GM19452 (cell line): ENCODE measurements at regions not wholly inside any gene's neighbourhood (a gene's known extent, or its start where the extent isn't known, plus 50 kb on each side); places are given as distances from the start of the nearest gene placed in this dataset.

ENCODE experiments used
- ATAC-seq: cut with Tn5 transposase; IDR thresholded peaks from one replicate; pipeline ENCODE4 v1.9.1; 2021; ENCODE audit not compliant: unreplicated experiment

DNA sequence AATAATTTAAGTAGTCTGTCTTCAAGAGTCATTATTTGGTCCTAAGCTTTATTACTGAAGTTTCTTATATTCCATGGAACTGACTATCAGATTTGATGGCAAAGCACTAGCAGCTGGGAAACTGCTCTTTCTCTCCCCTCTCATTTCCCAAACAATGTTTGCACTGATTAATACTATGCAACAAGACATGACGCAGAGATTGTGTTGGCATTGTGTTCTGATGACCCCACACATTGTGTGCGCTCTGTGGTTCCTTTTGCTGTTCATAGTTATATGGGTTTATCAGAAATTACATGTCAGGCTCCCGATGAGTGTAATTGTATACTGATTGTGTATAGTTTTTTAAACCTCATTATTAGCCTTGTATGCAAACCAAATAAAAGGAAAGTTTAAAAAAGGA lies 331.6 kb upstream of the FANCL start:
- no peak for ATAC-seq

DNA sequence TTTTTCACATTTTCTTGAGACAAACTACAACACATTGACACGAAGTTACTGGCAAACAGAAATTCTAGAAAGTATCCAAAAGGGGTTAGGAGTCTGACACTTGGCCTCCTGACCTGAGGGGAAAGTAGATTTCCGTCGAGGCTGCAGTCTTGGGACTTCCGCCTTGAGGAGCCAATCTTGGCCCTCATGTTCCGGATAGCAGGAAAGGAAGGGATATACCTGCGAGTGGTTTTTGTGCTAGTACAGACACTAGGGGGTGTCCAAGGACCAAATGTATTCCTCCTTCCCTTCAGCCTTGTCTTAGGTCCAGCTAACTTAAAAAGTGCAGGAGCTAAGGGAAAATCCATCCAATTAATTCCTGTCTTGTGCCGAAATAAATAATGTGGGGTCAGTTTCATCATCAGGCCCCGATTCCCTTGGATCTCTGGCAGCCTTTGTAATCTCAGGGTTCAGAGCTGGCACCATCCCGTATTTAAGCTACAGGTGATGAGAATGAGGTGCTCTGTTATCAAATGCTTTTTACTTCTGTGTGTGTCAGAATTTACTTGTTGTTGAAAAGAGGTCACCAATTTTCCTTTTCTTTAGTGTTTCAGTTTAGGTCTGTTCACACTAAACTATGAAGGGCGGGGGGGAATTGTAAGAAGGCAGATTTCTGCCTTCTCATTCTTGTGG lies 330.2 kb upstream of the FANCL start:
- peak; percentile 60 for ATAC-seq

DNA sequence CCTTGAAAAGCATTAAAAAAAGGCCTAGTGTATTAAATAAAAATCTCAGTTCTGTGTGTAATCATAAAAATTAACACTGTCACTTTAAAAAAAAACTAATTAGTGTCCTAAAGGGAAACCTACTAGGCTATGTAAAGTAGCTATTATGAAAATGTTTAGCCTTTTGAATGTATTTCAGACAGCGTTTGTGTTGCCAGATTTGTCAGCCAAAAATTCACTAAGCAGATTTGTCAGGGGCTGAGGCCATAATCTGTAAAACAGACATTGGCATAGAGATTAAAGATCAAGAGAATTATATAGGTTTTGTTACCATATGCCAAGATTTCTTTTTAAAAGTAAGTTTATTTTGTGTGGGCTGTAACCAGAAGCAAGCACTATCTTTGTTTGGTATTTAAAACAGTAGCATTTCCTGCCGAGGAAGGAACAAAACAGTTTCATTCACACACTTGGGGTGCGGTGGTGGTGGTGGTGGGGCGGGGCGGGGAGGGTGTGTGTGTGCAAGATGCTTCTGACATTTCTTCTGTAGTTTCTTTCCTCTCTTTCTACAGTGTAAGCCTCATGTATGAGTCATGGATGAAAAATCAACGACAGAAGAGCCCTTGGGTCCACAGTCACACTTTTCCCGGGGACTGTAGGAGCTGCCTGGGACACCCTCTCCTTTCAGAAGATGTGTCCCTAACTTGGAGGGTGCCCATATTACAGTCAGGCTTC lies 328.5 kb upstream of the FANCL start:
- no peak for ATAC-seq

DNA sequence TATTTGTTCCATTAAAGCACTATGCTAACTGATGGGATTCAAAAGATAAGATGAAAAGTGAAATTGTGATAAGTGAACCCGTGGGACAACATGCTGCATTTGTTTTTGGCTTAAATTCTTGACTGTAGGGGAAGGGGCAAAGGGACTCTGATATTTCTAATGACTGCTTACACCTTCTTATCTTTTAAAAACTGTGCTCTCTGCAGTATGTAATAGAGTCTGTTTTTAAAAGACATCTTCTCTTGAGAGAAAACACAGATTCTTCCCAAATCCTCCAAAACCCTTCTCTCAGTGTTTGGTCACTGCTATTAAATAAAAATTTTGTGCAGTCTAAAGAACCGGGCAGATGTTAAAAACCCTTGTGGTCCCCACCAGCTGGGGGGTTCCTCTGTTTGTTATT lies 327.8 kb upstream of the FANCL start:
- ATAC-seq = no peak

DNA sequence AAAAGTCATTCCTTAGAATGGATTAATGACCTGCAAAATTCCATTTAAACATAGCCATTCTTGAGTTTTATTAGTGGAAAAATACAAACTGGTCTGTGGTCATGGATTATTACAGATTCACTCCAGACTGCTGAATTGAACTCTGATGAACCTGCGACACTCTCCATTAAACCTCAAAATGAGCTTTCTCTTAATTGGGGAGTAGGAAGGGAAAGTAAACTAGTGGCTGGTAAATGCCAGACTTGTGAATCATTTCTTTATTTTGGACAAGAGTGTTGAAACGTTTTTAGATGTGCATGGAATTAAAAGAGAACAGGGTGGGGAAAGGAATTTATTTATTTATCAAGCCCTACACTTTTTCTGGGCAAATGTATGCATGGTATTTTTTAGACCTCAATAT lies 321.2 kb upstream of the FANCL start:
- no peak for ATAC-seq

DNA sequence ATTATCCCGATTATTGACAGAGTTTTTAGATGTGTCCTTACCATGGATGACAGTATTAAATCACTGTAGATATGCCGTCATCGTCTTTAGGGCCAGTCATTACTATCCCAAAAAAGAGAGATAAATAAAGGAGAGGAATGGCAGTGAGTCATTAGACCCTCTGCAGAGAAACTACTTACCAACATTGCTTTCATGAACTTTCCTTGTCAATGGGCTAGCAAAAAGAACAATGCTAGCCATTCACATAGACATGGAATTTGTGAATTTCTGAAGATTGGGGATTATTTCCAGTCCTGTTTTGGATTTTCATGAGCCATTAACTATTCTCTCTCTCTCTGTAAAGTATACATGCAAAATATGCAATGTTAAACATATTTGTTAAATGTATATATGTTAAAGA lies 319.4 kb upstream of the FANCL start:
- ATAC-seq = no peak

DNA sequence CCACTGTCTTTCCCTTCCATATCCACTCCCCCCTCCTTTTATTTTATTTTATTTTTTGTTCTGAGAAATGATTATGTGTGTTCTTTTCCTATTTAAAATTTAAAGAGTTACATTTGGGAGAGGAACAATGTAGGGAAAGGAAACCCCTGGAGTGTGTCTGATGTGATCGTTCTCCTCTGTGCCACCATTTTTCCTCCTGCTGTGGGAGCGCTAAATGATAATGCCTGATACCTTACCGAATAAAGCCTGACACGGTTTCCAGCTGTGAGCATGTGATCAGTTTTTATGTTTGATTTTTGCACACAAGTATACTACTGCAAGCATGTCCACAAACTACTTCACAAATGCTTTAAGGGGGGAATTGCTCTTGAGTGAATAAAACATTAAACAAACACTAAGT lies 317.8 kb upstream of the FANCL start:
- no peak for ATAC-seq

DNA sequence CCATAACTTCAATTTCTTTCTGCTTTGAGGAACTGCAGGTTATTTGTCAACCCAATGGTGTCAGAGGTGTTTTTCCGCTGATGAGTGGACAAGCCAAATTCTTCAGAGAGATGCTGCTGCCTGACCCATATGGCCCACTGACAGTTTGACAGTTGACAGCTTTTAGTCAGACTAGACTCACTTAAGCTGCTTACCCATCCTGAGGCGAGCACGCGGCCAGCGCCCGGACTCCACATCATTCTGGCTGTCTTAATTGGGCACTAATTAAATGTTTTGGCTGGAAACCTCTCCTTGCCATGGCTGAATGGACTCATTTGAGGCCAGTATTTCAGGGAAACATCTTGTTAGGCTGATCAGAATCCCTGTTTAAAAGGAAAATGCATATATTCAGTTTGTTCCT lies 316.1 kb upstream of the FANCL start:
- no peak for ATAC-seq

DNA sequence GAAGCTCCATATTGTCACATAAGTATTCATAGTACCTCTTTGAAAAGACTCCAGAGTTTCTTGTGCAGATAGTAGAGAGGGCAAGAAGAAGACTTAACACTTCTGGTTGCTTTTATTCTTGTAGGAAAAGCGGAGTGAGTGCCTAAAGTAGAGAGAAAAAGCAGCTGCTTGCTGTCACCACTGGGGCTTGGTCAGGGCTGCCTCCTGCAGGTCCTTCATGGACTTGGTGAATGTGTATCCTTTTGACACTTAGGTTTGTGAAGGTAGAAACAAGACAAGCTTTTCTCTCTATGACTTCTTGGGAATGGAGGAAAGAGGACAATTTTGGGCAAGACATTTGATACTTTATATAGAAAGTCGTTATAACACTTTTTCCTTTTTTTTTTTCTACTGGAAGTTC lies 312.8 kb upstream of the FANCL start:
- no peak for ATAC-seq

DNA sequence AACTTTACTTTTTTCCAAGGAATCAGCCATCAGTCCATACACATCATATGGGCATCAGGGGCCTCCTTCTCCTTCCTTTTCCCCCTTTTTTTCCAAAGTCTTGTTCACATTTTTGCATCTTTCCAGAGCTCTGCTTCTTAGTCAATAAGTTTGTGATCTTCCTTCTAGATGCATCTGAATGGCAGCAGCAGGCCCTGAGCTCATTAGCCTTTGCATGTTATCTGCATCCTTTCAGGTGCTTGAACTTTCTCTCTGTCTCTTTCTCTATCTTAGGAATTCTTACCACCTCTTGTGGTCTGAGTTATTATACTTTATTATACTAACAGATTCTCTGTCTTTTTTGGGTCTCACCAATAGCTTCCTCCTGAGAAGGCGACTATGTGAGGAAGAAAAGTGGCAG lies 312.4 kb upstream of the FANCL start:
- ATAC-seq = no peak

DNA sequence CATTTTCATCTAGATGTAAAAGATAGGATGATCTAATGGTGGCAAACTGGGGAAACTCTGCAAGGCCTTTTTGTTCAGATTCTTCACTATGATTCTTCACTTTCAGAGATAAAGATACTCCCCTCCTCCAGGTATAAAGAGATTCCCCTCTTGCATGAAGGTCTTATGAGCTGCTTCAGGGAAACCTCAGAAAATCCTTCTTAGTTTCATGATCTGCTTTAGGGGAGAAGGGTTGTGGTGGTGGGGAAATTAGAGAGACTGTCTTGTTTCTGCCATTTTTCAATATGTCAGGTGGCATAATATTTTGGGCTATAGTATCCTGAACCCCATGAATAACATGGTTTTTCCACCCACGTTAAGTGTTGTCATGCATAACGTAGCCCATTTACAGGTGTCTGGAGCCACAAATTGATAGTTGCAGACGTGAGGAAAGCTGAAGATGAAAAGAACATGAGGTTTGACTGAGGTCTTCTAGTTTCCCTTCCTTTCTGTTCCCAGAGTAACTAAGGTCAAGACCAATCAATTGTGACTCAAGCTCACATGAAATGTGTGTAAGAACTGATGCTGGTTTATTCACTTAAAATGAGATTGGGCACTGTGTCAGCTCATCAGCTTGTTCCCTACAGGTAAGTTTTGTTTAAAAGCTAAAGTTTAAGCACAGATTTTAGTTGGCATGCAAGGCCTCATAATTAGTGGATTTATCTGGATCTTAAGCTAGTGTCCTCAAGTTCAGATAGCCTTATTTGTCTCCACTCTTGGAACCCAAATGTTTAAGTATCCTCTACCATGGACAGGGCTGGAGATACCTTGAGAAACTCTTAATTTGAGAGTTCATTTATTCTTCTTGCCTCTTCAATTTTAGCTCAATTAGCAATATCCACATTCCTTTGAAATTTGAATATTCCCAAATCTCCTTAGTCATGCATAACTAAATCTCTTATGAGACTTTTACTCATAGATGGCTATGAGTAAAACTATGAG lies 304.5 kb upstream of the FANCL start:
- no peak for ATAC-seq

DNA sequence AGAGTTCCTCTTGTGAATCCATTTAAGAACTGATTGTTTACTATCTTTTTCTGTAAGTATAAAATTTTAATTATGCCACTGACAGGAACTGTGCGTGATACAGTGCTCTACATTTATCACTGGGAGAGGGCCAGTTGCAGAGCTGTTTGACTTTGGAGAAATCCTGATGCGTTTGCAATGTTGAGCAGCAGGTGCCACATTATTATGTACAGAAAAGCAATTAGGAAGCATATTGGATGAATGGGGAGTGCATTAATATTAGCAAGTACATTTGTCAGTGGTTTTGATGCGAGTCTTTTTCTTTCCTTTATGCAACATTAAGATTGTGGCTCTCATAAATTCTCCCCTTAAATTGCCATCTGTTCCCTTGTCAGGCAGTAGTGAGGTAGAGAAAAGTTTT lies 302.3 kb upstream of the FANCL start:
- ATAC-seq = no peak

DNA sequence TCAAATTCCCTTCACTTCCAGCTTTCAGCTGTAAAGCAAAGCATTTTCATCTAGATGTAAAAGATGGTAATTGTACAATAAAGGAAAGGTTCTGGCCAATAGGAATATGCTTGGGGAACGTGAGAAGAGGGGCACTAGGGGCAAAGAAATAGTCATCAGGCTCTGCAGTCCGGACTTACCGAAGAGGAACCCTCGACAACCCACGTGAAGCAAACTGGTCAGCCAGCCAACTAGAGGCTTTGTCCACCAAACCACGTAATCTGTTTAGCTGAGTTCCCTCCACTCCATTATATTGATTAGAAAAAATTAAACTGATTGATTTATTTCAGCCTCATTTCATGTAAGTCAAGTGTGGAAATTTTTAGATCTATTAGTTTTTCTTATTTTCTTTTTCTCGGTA lies 300.4 kb upstream of the FANCL start:
- ATAC-seq = no peak

DNA sequence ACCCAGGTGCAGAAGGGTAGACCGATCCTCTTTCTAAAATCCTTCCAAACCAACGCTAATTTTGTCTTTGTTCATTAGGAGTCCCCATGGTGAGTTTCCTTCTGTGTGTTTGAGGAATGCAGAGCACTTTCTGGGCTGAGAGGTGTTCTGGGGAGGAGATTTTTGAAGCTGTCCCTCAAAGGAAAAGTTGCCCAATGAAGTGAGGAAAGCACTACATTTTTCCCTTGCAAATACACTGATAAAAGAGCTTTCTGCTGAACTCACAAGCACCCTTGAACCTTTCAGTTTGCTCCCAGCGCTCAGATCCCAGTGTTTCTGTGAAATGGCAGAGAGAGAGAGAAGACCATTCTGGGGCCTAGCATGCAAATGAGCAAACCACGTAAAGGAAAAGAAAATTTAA lies 299.6 kb upstream of the FANCL start:
- ATAC-seq = no peak

DNA sequence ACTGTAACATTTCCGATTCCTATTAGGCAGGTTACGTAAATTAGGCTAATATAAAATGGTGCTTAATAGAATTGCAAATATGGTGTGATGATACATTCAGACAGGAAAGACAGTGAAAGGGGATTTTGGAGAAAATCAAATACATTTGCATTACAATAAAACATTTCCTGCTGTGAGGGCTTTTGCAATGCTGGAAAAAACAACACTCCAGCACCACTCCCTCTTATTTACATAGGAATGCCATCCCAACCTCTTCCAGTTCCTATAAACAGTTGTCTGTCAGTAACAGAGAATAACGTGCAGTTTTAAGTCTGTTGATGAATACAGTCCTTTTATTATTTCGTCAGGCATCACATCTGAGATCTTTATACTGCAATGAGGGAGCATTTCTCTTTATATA lies 298.8 kb upstream of the FANCL start:
- ATAC-seq = no peak

DNA sequence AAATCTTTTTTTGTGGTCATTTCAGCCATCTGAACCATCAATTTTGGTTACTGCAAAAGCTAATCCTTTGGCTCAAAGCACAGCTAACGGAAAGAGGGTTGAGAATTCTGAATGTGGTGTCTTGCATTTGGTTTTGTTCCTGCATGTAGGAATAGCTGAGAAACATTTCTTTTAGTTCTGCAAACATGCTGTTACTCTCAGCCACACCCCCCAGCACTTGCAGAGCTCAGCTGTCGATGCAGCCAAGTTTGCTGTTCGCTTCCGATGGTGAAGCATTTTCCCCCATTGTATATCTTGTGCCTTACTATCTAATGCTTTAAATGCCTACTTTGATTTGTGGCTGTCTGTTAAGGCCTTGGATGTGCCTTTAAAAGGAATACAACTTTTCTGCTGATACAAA lies 294.9 kb upstream of the FANCL start:
- ATAC-seq = no peak

DNA sequence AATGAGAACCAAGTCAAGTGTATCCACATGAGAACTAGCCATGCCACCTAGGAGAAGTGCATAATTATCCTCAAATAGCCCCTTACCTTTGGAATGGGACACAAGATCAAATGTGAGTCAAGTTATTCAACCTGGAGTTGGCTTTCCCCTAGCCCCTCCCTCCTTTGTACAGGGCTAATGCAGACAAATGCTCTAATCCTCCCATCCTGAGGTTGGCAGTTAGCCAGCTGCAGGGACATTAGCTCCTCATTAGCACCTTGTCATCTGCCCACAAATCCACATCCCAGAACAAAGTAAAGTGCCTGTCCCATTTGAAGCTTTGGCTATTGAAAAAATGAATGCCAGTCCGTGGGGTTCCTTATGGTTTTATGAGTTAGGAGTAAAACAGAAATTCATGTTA lies 294.1 kb upstream of the FANCL start:
- no peak for ATAC-seq

DNA sequence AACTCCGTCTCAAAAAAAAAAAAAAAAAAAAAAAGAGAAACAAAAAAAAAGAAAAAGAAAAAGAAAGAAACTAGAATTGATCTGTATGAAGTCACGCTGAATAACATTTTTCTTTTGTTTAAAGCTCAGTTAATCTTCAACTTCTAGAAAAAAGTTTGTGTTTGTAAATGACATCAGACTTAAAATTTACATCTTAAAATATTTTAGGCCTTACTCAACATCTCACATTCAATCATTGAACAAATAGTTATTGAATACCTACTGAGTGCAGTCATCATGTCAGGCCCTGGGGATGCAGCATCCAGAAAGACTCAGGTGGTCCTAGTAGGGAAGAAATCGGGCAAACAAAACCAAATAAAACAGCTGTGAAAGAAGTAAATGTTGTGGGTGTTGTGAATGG lies 292.3 kb upstream of the FANCL start:
- ATAC-seq = no peak

DNA sequence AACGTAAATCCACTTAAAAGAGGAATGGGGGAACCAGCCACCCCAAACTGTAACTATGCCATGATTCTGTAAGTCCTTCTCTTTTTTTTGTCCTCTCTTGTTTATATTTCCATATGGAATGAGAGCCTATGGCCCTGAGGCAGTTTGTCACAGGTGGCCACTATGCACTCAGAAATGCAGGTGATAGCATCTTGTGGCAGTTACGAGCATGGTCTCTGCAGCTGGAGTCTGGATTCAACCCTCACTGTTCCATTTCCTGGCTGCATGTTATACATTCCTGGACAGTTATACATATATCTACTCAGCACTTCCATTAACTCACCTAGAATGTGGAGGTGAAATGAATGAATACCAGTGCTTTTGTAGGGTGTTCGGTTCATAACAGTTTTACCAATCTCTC lies 291.5 kb upstream of the FANCL start:
- ATAC-seq = no peak

DNA sequence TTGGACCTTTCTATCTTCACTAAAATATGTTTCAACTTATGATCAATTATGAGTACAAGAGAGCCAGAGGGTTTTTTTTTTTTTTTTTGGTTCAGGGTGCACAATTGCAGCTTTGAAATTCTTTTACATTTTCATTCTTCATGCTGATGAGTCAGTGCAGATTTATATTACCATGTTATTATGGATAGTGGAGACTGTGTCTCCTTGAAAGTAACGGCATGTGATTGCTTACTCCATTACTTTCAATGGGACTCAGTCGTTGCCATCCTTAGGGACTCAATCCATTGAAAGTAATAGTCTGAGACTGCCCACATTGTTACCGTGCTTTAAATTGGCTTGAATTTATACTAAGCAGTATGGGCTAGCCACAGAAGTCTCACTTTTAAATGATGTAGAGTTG lies 286.5 kb upstream of the FANCL start:
- no peak for ATAC-seq

DNA sequence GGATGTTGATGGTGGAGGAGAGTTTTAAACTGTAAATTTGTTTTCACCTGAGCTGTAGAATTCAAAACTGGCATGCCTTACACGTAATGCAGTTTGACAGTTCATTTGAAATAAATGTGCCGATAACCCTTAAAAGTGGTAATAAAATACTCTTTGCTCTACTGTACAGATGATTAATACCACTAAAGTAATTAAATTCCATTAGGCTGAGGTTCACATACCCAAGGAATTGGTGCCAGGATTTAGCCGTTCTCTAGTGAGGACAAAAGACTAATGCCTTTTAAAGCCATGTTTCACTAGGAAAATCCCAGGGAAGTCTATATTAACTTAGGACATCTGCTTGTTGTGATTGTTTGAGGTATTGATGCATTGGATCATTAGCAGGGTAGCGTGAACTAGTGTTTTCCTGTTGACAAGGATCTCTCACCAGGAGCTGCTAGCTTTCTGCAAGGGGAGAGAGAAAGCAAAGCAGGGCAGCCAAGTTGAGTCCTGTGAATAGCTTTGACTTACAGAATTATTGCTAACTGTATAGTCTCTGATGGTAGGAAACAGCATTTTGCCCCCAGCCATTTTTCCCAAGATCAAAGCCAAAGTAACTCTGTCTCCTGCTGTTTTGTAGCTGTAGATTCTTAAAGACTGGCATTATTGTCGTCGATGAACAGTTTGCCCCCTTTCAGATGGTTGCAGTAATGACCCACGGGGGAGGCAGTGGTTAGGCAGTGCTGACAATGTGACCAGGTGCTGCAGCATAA lies 280.9 kb upstream of the FANCL start:
- ATAC-seq = no peak
